Loucy (cell line): ENCODE measurements at regions not wholly inside any gene's neighbourhood (a gene's known extent, or its start where the extent isn't known, plus 50 kb on each side); places are given as distances from the start of the nearest gene placed in this dataset.

ENCODE experiments used
- H2AFZ ChIP-seq: fragments of 200-600 bp; sonication (generic); 2 replicates; pipeline ENCODE4 v1.6.0; 2016; ENCODE audit warnings: antibody characterized with exemption, mild to moderate bottlenecking, low read length, moderate library complexity
- H3F3A ChIP-seq: fragments of 200-600 bp; 2 replicates; pipeline ENCODE4 v1.6.0; 2016; ENCODE audit warnings: antibody characterized with exemption, low read depth, mild to moderate bottlenecking
- H3K27me3 ChIP-seq: fragments of 200-600 bp; sonication (generic); 2 replicates; pipeline ENCODE4 v1.6.1; 2014; ENCODE audit warnings: low read length, mild to moderate bottlenecking; ENCODE audit not compliant: insufficient read depth, poor library complexity, severe bottlenecking
- H3K36me3 ChIP-seq: fragments of 200-600 bp; sonication (generic); 2 replicates; pipeline ENCODE4 v1.6.1; 2016; ENCODE audit warnings: low read length; ENCODE audit not compliant: insufficient read depth
- H3K4me1 ChIP-seq: fragments of 200-600 bp; sonication (generic); 2 replicates; pipeline ENCODE4 v1.5.1; 2014; ENCODE audit warnings: low read length, mild to moderate bottlenecking; ENCODE audit not compliant: insufficient read depth, poor library complexity, severe bottlenecking
- H3K4me2 ChIP-seq: fragments of 200-600 bp; sonication (generic); 2 replicates; pipeline ENCODE4 v1.6.0; 2014; ENCODE audit warnings: antibody characterized with exemption, low read length, low read depth, mild to moderate bottlenecking; ENCODE audit not compliant: poor library complexity, severe bottlenecking
- H3K4me3 ChIP-seq: fragments of 200-600 bp; sonication (generic); 2 replicates; pipeline ENCODE4 v1.5.1; 2014; ENCODE audit warnings: low read length, mild to moderate bottlenecking, mixed read lengths; ENCODE audit not compliant: poor library complexity, severe bottlenecking
- H3K79me2 ChIP-seq: fragments of 200-600 bp; sonication (generic); 2 replicates; pipeline ENCODE4 v1.6.1; 2014; ENCODE audit warnings: low read length; ENCODE audit not compliant: insufficient read depth
- H3K9ac ChIP-seq: fragments of 200-600 bp; sonication (generic); 2 replicates; pipeline ENCODE4 v1.6.0; 2014; ENCODE audit warnings: mild to moderate bottlenecking, low read depth, low read length, moderate library complexity; ENCODE audit not compliant: poor library complexity, severe bottlenecking
- H3K9me2 ChIP-seq: fragments of 200-600 bp; sonication (generic); replicated peaks from 2 replicates; pipeline ENCODE4 v1.6.1; 2016; ENCODE audit warnings: low read depth, low read length, mixed read lengths
- H3K9me3 ChIP-seq: fragments of 200-600 bp; sonication (generic); 2 replicates; pipeline ENCODE4 v1.6.1; 2014; ENCODE audit warnings: mild to moderate bottlenecking, antibody characterized with exemption, low read length, low read depth; ENCODE audit not compliant: insufficient read depth
- H4K20me1 ChIP-seq: fragments of 200-600 bp; sonication (generic); 2 replicates; pipeline ENCODE4 v1.6.0; 2014; ENCODE audit warnings: antibody characterized with exemption, low read length, mild to moderate bottlenecking; ENCODE audit not compliant: insufficient read depth, poor library complexity, severe bottlenecking
- CTCF ChIP-seq: fragments of 200-600 bp; sonication (generic); conservative IDR thresholded peaks from 2 replicates; pipeline ENCODE4 v1.5.1; 2014; ENCODE audit warnings: mild to moderate bottlenecking, antibody characterized with exemption, low read length
- EZH2phosphoT487 ChIP-seq: fragments of 200-600 bp; IDR thresholded peaks from 2 replicates; pipeline ENCODE4 v1.6.1; 2018; ENCODE audit warnings: antibody characterized with exemption, mild to moderate bottlenecking, moderate library complexity, borderline replicate concordance

- Histone ChIP-seq H3K27me3 (no peaks in the 10 kb centered on the region), H3K79me2 (no peaks in the 10 kb centered on the region), H3K9me3 (no peaks in the 10 kb centered on the region), H2AFZ (no peak overlapping the region), H3K4me1 (peaks cover 22% of the 10 kb centered on the region), H3F3A (no peaks in the 10 kb centered on the region), H3K9ac (no peak overlapping the region), H3K4me3 (peak overlapping the region; percentile 6), H3K9me2 (no peaks in the 10 kb centered on the region), H3K36me3 (no peaks in the 10 kb centered on the region), H4K20me1 (no peaks in the 10 kb centered on the region), H3K4me2 (peak overlapping the region; percentile 43)
- TF ChIP-seq CTCF (peak; percentile 79), EZH2phosphoT487 (no peak)
Measured at GRCh38 chr2:75311993-75312392, 112.7 kb upstream of the TACR1 start.

GRCh38 chr2:75311521-75311920 is 112.2 kb upstream of the TACR1 start:
- H2AFZ ChIP-seq = no peak overlapping the region
- no peaks in the 10 kb centered on the region for H3K36me3 ChIP-seq
- H3K79me2 ChIP-seq = no peaks in the 10 kb centered on the region
- no peaks in the 10 kb centered on the region for H3K9me2 ChIP-seq
- no peak overlapping the region for H3K4me3 ChIP-seq
- H3K4me1 ChIP-seq = peaks cover 19% of the 10 kb centered on the region
- H3F3A ChIP-seq = no peaks in the 10 kb centered on the region
- H3K4me2 ChIP-seq = no peak overlapping the region
- no peaks in the 10 kb centered on the region for H3K9me3 ChIP-seq
- no peaks in the 10 kb centered on the region for H3K27me3 ChIP-seq
- no peaks in the 10 kb centered on the region for H4K20me1 ChIP-seq
- no peak overlapping the region for H3K9ac ChIP-seq
- no peak for TF ChIP-seq CTCF
- TF ChIP-seq EZH2phosphoT487 = no peak

- Histone ChIP-seq H3K9ac (no peak overlapping the region), H4K20me1 (no peaks in the 10 kb centered on the region), H2AFZ (no peak overlapping the region), H3K4me1 (peaks cover 19% of the 10 kb centered on the region), H3F3A (no peaks in the 10 kb centered on the region), H3K4me3 (no peak overlapping the region), H3K79me2 (no peaks in the 10 kb centered on the region), H3K9me2 (no peaks in the 10 kb centered on the region), H3K9me3 (no peaks in the 10 kb centered on the region), H3K27me3 (no peaks in the 10 kb centered on the region), H3K4me2 (no peak overlapping the region), H3K36me3 (no peaks in the 10 kb centered on the region)
- TF ChIP-seq CTCF = no peak
- TF ChIP-seq EZH2phosphoT487 = no peak
Measured at GRCh38 chr2:75310876-75311275, 111.6 kb upstream of the TACR1 start.
